ENCODE measurements at regions not wholly inside any gene's neighbourhood (a gene's known extent, or its start where the extent isn't known, plus 50 kb on each side); places are given as distances from the start of the nearest gene placed in this dataset.

- DNase-seq (ENCODE audit: low read depth): peak; percentile 19
Observed at GRCh38 chr4:134024251-134024650, 177.3 kb downstream of the PABPC4L start.

- no peak for DNase-seq (ENCODE audit: low read depth)
Observed at GRCh38 chr4:134019657-134020056, 181.9 kb downstream of the PABPC4L start.

- no peak for DNase-seq (ENCODE audit: low read depth)
Observed at GRCh38 chr4:134018846-134019245, 182.7 kb downstream of the PABPC4L start.

GRCh38 chr4:134001057-134001456, 200.5 kb downstream of the PABPC4L start:
- no peak for DNase-seq (ENCODE audit: low read depth)

GRCh38 chr4:133997436-133997835, 204.2 kb downstream of the PABPC4L start:
- DNase-seq (ENCODE audit: low read depth): no peak

GRCh38 chr4:133996431-133997121, 205.0 kb downstream of the PABPC4L start:
- no peak for DNase-seq (ENCODE audit: low read depth)

- DNase-seq (ENCODE audit: low read depth): no peak
Observed at GRCh38 chr4:133995243-133995960, 206.2 kb downstream of the PABPC4L start.

- peak; percentile 10 for DNase-seq (ENCODE audit: low read depth)
Observed at GRCh38 chr4:133982533-133983224, 218.9 kb downstream of the PABPC4L start.

GRCh38 chr4:133981327-133981726, 220.3 kb downstream of the PABPC4L start:
- no peak for DNase-seq (ENCODE audit: low read depth)

- no peak for DNase-seq (ENCODE audit: low read depth)
Observed at GRCh38 chr4:133972586-133972985, 229.0 kb downstream of the PABPC4L start.

- peak; percentile 25 for DNase-seq (ENCODE audit: low read depth)
Observed at GRCh38 chr4:133969202-133969848, 232.3 kb downstream of the PABPC4L start.

- DNase-seq (ENCODE audit: low read depth): no peak
Observed at GRCh38 chr4:133968174-133968573, 233.4 kb downstream of the PABPC4L start.

- DNase-seq (ENCODE audit: low read depth): peak; percentile 41
Observed at GRCh38 chr4:133960975-133961374, 240.6 kb downstream of the PABPC4L start.

GRCh38 chr4:133943081-133943480, 258.5 kb downstream of the PABPC4L start:
- DNase-seq (ENCODE audit: low read depth): no peak

- DNase-seq (ENCODE audit: low read depth): no peak
Observed at GRCh38 chr4:133938061-133938460, 263.5 kb downstream of the PABPC4L start.

GRCh38 chr4:133929531-133930239, 271.9 kb downstream of the PABPC4L start:
- DNase-seq (ENCODE audit: low read depth): no peak

- peak; percentile 50 for DNase-seq (ENCODE audit: low read depth)
Observed at GRCh38 chr4:133921280-133922195, 280.1 kb downstream of the PABPC4L start.

GRCh38 chr4:133920236-133920635, 281.4 kb downstream of the PABPC4L start:
- DNase-seq (ENCODE audit: low read depth): no peak

GRCh38 chr4:133910165-133910564, 291.4 kb downstream of the PABPC4L start:
- DNase-seq (ENCODE audit: low read depth): no peak

- no peak for DNase-seq (ENCODE audit: low read depth)
Observed at GRCh38 chr4:133903029-133903428, 298.6 kb downstream of the PABPC4L start.
